PC-3 (cell line): ENCODE measurements at regions not wholly inside any gene's neighbourhood (a gene's known extent, or its start where the extent isn't known, plus 50 kb on each side); places are given as distances from the start of the nearest gene placed in this dataset.
"Not testable (repeated sequence)": the region's sequence is repeated elsewhere in the genome, so short reads cannot be mapped to it uniquely, and the experiment has no call there.

Experiments used
- ATAC-seq: fragments of 200-7000 bp; cut with Tn5 transposase; 2 replicates; pipeline ENCODE4 v1.9.1; 2020; ENCODE audit warnings: mild to moderate bottlenecking, moderate library complexity
- BruUV-seq: library from RNA; stranded (reverse); fragments of 400-500 nt; replicated peaks from 2 replicates; lab custom pipeline; 2021; lab: Mats Ljungman, UMichigan
- CTCF ChIA-PET: fragments of 300-600 bp; sonication (Branson Sonifier 250); formaldehyde crosslinking; loops from one replicate; lab custom pipeline; 2022; ENCODE audit warnings: antibody characterized with exemption; lab: Charles Lee
- POLR2A ChIA-PET: fragments of 300-600 bp; sonication (Branson Sonifier 250); formaldehyde crosslinking; loops from one replicate; lab custom pipeline; 2022; ENCODE audit warnings: antibody characterized with exemption; ENCODE audit not compliant: unreplicated experiment; lab: Charles Lee
- DNase-seq: peaks from one replicate; pipeline ENCODE4 v3.0.0-alpha.2; 2015
- H2AFZ ChIP-seq: fragments of 300-600 bp; sonication (generic); 2 replicates; pipeline ENCODE4 v1.6.0; 2016; ENCODE audit warnings: antibody characterized with exemption, low read length
- H3F3A ChIP-seq: fragments of 300-600 bp; sonication (generic); one replicate; pipeline ENCODE4 v1.6.0; 2017; ENCODE audit warnings: antibody characterized with exemption, low read length, control low read depth, mild to moderate bottlenecking; ENCODE audit not compliant: unreplicated experiment
- H3K27ac ChIP-seq: fragments of 300-600 bp; sonication (generic); 2 replicates; pipeline ENCODE4 v1.5.1; 2016; ENCODE audit warnings: mild to moderate bottlenecking, low read length
- H3K27me3 ChIP-seq: fragments of 300-600 bp; sonication (generic); 2 replicates; pipeline ENCODE4 v1.6.1; 2016; ENCODE audit warnings: low read length, mixed read lengths
- H3K36me3 ChIP-seq: fragments of 300-600 bp; sonication (generic); 2 replicates; pipeline ENCODE4 v1.6.1; 2016; ENCODE audit warnings: low read depth, mixed run types, low read length, mixed read lengths
- H3K4me1 ChIP-seq: fragments of 300-600 bp; sonication (generic); 2 replicates; pipeline ENCODE4 v1.5.1; 2016; ENCODE audit warnings: low read length; ENCODE audit not compliant: insufficient read depth
- H3K4me2 ChIP-seq: fragments of 300-600 bp; sonication (generic); 2 replicates; pipeline ENCODE4 v1.6.0; 2016; ENCODE audit warnings: low read length
- H3K4me3 ChIP-seq: fragments of 300-600 bp; sonication (generic); 2 replicates; pipeline ENCODE4 v1.5.1; 2016; ENCODE audit warnings: mild to moderate bottlenecking, low read length, mixed read lengths
- H3K79me2 ChIP-seq: fragments of 300-600 bp; sonication (generic); 2 replicates; pipeline ENCODE4 v1.6.1; 2017; ENCODE audit warnings: low read length, mixed read lengths
- H3K9ac ChIP-seq: fragments of 300-600 bp; sonication (generic); 2 replicates; pipeline ENCODE4 v1.6.0; 2016; ENCODE audit warnings: mild to moderate bottlenecking, low read length
- H3K9me2 ChIP-seq: fragments of 300-600 bp; sonication (generic); replicated peaks from 2 replicates; pipeline ENCODE4 v1.6.1; 2016; ENCODE audit warnings: mixed run types, low read length, mixed read lengths
- H3K9me3 ChIP-seq: fragments of 300-600 bp; sonication (generic); 2 replicates; pipeline ENCODE4 v1.6.1; 2016; ENCODE audit warnings: low read length, mixed read lengths
- H4K20me1 ChIP-seq: fragments of 300-600 bp; sonication (generic); 2 replicates; pipeline ENCODE4 v1.6.1; 2016; ENCODE audit warnings: low read length, mixed read lengths
- CTCF ChIP-seq: fragments of 300-600 bp; sonication (generic); conservative IDR thresholded peaks from 2 replicates; pipeline ENCODE4 v1.5.1; 2017; ENCODE audit warnings: antibody characterized with exemption, low read depth, mild to moderate bottlenecking, low read length
- EZH2 ChIP-seq: fragments of 300-600 bp; sonication (generic); IDR thresholded peaks from one replicate; pipeline ENCODE4 v1.6.1; 2017; ENCODE audit warnings: antibody characterized with exemption, mild to moderate bottlenecking, low read length; ENCODE audit not compliant: unreplicated experiment
- EZH2phosphoT487 ChIP-seq: fragments of 300-600 bp; sonication (generic); IDR thresholded peaks from 2 replicates; pipeline ENCODE4 v1.6.1; 2018; ENCODE audit warnings: mild to moderate bottlenecking, antibody characterized with exemption, low read length, borderline replicate concordance
- intact Hi-C: fragments of 100-400 bp; cut with micrococcal nuclease; formaldehyde crosslinking; loops from 2 replicates; pipeline ENCODE4 v1.9.0; 2023

GRCh38 chrX:7343181-7343580, 195.2 kb upstream of the PUDP start:
- Histone ChIP-seq H3K36me3 (no peaks in the 10 kb centered on the region), H3K4me2 (no peak overlapping the region), H2AFZ (no peak overlapping the region), H3K27ac (no peak overlapping the region), H3K9me3 (no peaks in the 10 kb centered on the region), H3K4me1 (no peaks in the 10 kb centered on the region), H3K9me2 (no peaks in the 10 kb centered on the region), H4K20me1 (no peaks in the 10 kb centered on the region), H3K79me2 (no peaks in the 10 kb centered on the region), H3K27me3 (no peaks in the 10 kb centered on the region), H3F3A (no peaks in the 10 kb centered on the region), H3K4me3 (no peak overlapping the region), H3K9ac (no peak overlapping the region)
- ChIA-PET CTCF (no interaction called here), POLR2A (no interaction called here)
- DNase-seq (no peak), ATAC-seq (no peak)
- no peak for TF ChIP-seq CTCF
- no peak for TF ChIP-seq EZH2phosphoT487
- TF ChIP-seq EZH2, result no peak
- no TSS peak for BruUV-seq
- intact Hi-C loops, result no loop called here

- H3K4me1 ChIP-seq, POLR2A ChIA-PET, H3K9ac ChIP-seq, H2AFZ ChIP-seq, H4K20me1 ChIP-seq, BruUV-seq, H3K4me3 ChIP-seq, H3K4me2 ChIP-seq, H3K27ac ChIP-seq, H3K36me3 ChIP-seq, H3K9me3 ChIP-seq, H3K9me2 ChIP-seq, DNase-seq, H3K27me3 ChIP-seq, H3K79me2 ChIP-seq, H3F3A ChIP-seq, CTCF ChIA-PET, ATAC-seq, intact Hi-C loops: not testable (repeated sequence)
These were observed 187.9 kb upstream of the PUDP start for GRCh38 chrX:7335816-7336362.

GRCh38 chrX:7334253-7334935, 186.4 kb upstream of the PUDP start:
- DNase-seq (peak; percentile 62), ATAC-seq (peak; percentile 59)
- no peaks in the 10 kb centered on the region for H3K36me3 ChIP-seq
- H3K9me3 ChIP-seq, result no peaks in the 10 kb centered on the region
- TF ChIP-seq EZH2phosphoT487, result no peak
- no peak for TF ChIP-seq EZH2
- no peak for TF ChIP-seq CTCF
- H2AFZ ChIP-seq, result no peak overlapping the region
- CTCF ChIA-PET, result no interaction called here
- no peaks in the 10 kb centered on the region for H3K27me3 ChIP-seq
- BruUV-seq, result no TSS peak
- H3K79me2 ChIP-seq, result no peaks in the 10 kb centered on the region
- POLR2A ChIA-PET, result no interaction called here
- H3F3A ChIP-seq, result no peaks in the 10 kb centered on the region
- no peak overlapping the region for H3K27ac ChIP-seq
- intact Hi-C loops, result no loop called here
- no peak overlapping the region for H3K4me3 ChIP-seq
- no peaks in the 10 kb centered on the region for H3K9me2 ChIP-seq
- H4K20me1 ChIP-seq, result no peaks in the 10 kb centered on the region
- no peak overlapping the region for H3K9ac ChIP-seq
- H3K4me1 ChIP-seq, result no peaks in the 10 kb centered on the region
- H3K4me2 ChIP-seq, result no peak overlapping the region
